OCI-LY7 (cell line): ENCODE measurements at regions not wholly inside any gene's neighbourhood (a gene's known extent, or its start where the extent isn't known, plus 50 kb on each side); places are given as distances from the start of the nearest gene placed in this dataset.

Experiments
- BruUV-seq: library from RNA; stranded (reverse); fragments of 400-500 nt; replicated peaks from 2 replicates; lab custom pipeline; 2021; lab: Mats Ljungman, UMichigan
- CTCF ChIA-PET: fragments of 300-600 bp; sonication (Branson Sonifier 250); formaldehyde crosslinking; loops from one replicate; lab custom pipeline; 2022; ENCODE audit warnings: antibody characterized with exemption; ENCODE audit not compliant: unreplicated experiment; lab: Charles Lee
- POLR2A ChIA-PET: fragments of 300-600 bp; sonication (Branson Sonifier 250); formaldehyde crosslinking; loops from one replicate; lab custom pipeline; 2022; ENCODE audit warnings: antibody characterized with exemption; lab: Charles Lee
- DNase-seq: peaks from one replicate; pipeline ENCODE4 v3.0.0-alpha.2; 2015; ENCODE audit warnings: low spot score
- H2AFZ ChIP-seq: fragments of 200-600 bp; sonication (generic), shearing (Covaris generic); 2 replicates; pipeline ENCODE4 v1.6.1; 2014; ENCODE audit warnings: mild to moderate bottlenecking, antibody characterized with exemption, low read length, moderate library complexity
- H3K27ac ChIP-seq: fragments of 200-600 bp; sonication (generic); 2 replicates; pipeline ENCODE4 v1.5.1; 2014; ENCODE audit warnings: mixed run types, low read depth, mild to moderate bottlenecking, moderate library complexity, low read length, inconsistent platforms; ENCODE audit not compliant: poor library complexity, severe bottlenecking
- H3K36me3 ChIP-seq: fragments of 200-600 bp; sonication (generic); 2 replicates; pipeline ENCODE4 v1.6.1; 2014; ENCODE audit warnings: mild to moderate bottlenecking, antibody characterized with exemption, low read length, moderate library complexity, mixed read lengths; ENCODE audit not compliant: insufficient read depth
- H3K4me1 ChIP-seq: fragments of 200-600 bp; sonication (generic); 2 replicates; pipeline ENCODE4 v1.5.1; 2014; ENCODE audit warnings: mild to moderate bottlenecking, low read length; ENCODE audit not compliant: insufficient read depth, poor library complexity, severe bottlenecking
- H3K4me2 ChIP-seq: fragments of 200-600 bp; sonication (generic); 2 replicates; pipeline ENCODE4 v1.6.1; 2014; ENCODE audit warnings: mild to moderate bottlenecking, low read length
- H3K4me3 ChIP-seq: fragments of 200-600 bp; sonication (generic); 2 replicates; pipeline ENCODE4 v1.5.1; 2014; ENCODE audit warnings: mild to moderate bottlenecking, low read depth, low read length; ENCODE audit not compliant: poor library complexity, severe bottlenecking
- H3K79me2 ChIP-seq: fragments of 200-600 bp; sonication (generic); 2 replicates; pipeline ENCODE4 v1.6.1; 2016; ENCODE audit warnings: low read depth, mild to moderate bottlenecking, low read length, moderate library complexity, mixed read lengths; ENCODE audit not compliant: insufficient read depth
- H3K9me2 ChIP-seq: fragments of 200-600 bp; sonication (generic); 2 replicates; pipeline ENCODE4 v1.6.1; 2016; ENCODE audit warnings: mild to moderate bottlenecking, low read length, mixed read lengths; ENCODE audit not compliant: insufficient read depth
- H3K9me3 ChIP-seq: fragments of 200-600 bp; sonication (generic); 2 replicates; pipeline ENCODE4 v1.6.1; 2014; ENCODE audit warnings: mild to moderate bottlenecking, mixed run types, low read length, mixed read lengths
- H4K20me1 ChIP-seq: fragments of 200-600 bp; sonication (generic); 2 replicates; pipeline ENCODE4 v1.6.1; 2014; ENCODE audit warnings: mild to moderate bottlenecking, antibody characterized with exemption, low read length, moderate library complexity, mixed read lengths; ENCODE audit not compliant: insufficient read depth
- CTCF ChIP-seq: fragments of 200-600 bp; sonication (generic); conservative IDR thresholded peaks from 2 replicates; pipeline ENCODE4 v1.5.1; 2014; ENCODE audit warnings: mild to moderate bottlenecking, antibody characterized with exemption, low read length, moderate library complexity, mixed read lengths
- EZH2phosphoT487 ChIP-seq: fragments of 200-600 bp; sonication (generic); IDR thresholded peaks from 2 replicates; pipeline ENCODE4 v1.6.1; 2018; ENCODE audit warnings: low read depth, borderline replicate concordance, mild to moderate bottlenecking, mixed run types, antibody characterized with exemption, low read length, moderate library complexity, mixed read lengths
- intact Hi-C: fragments of 100-400 bp; cut with micrococcal nuclease; formaldehyde crosslinking; loops from one replicate; pipeline ENCODE4 v1.10.0; 2022; ENCODE audit not compliant: unreplicated experiment

GRCh38 chr4:4803216-4803911 lies 56.1 kb upstream of the MSX1 start:
- Histone ChIP-seq H3K36me3 (no peaks in the 10 kb centered on the region), H3K4me3 (no peak overlapping the region), H3K79me2 (no peaks in the 10 kb centered on the region), H2AFZ (no peak overlapping the region), H3K4me2 (no peak overlapping the region), H3K27ac (no peak overlapping the region), H3K4me1 (no peaks in the 10 kb centered on the region), H3K9me3 (no peaks in the 10 kb centered on the region), H4K20me1 (no peaks in the 10 kb centered on the region; the same call in 1 of the 2 replicates), H3K9me2 (no peaks in the 10 kb centered on the region)
- ChIA-PET CTCF (no interaction called here), POLR2A (no interaction called here)
- TF ChIP-seq EZH2phosphoT487 (no peak), CTCF (no peak)
- no peak for DNase-seq
- intact Hi-C loops: no loop called here
- no TSS peak for BruUV-seq

GRCh38 chr4:4800646-4801408 lies 58.6 kb upstream of the MSX1 start:
- Histone ChIP-seq H4K20me1 (no peaks in the 10 kb centered on the region; the same call in 1 of the 2 replicates), H2AFZ (no peak overlapping the region), H3K79me2 (no peaks in the 10 kb centered on the region), H3K4me1 (no peaks in the 10 kb centered on the region), H3K9me3 (no peaks in the 10 kb centered on the region), H3K4me3 (no peak overlapping the region), H3K27ac (no peak overlapping the region), H3K4me2 (no peak overlapping the region), H3K9me2 (no peaks in the 10 kb centered on the region), H3K36me3 (no peaks in the 10 kb centered on the region)
- intact Hi-C loops: no loop called here
- ChIA-PET CTCF (no interaction called here), POLR2A (interaction anchor here (0.5 to 0.6 kb wide), 2 partner anchors 238 to 912 kb away, joined by 3 read pairs; no protein-coding TSS in a partner anchor)
- TF ChIP-seq CTCF (no peak), EZH2phosphoT487 (no peak)
- BruUV-seq: no TSS peak
- no peak for DNase-seq

GRCh38 chr4:4794421-4794820 lies 65.0 kb upstream of the MSX1 start:
- Histone ChIP-seq H4K20me1 (no peaks in the 10 kb centered on the region), H3K27ac (no peak overlapping the region), H3K36me3 (no peaks in the 10 kb centered on the region), H3K9me3 (no peaks in the 10 kb centered on the region), H3K79me2 (no peaks in the 10 kb centered on the region), H3K4me1 (no peaks in the 10 kb centered on the region), H3K9me2 (no peaks in the 10 kb centered on the region), H2AFZ (no peak overlapping the region), H3K4me2 (no peak overlapping the region), H3K4me3 (no peak overlapping the region)
- intact Hi-C loops: no loop called here
- CTCF ChIA-PET: no interaction called here
- POLR2A ChIA-PET: no interaction called here
- DNase-seq: no peak
- no peak for TF ChIP-seq CTCF
- no peak for TF ChIP-seq EZH2phosphoT487
- no TSS peak for BruUV-seq
